Pancreas (tissue), 10 donors: ENCODE measurements at regions not wholly inside any gene's neighbourhood (a gene's known extent, or its start where the extent isn't known, plus 50 kb on each side); places are given as distances from the start of the nearest gene placed in this dataset.

Experiments
- ATAC-seq, 4 donors: fragments of 200-7000 bp; cut with Tn5 transposase; one replicate each; pipeline versions ENCODE4 v1.8.0 to v1.9.1; 2020; ENCODE audit warnings: mild to moderate bottlenecking in 4 of 4, moderate library complexity in 4 of 4
- DNase-seq, 6 donors: peaks; one replicate each; pipeline ENCODE4 v3.0.0-alpha.2; 2020
- FAIRE-seq: peaks from 2 replicates; lab custom pipeline; 2012; peaks lifted over from hg19 to GRCh38; lab: Jason Lieb, UNC
- H3K27ac ChIP-seq, 4 donors: fragments of 200-600 bp; sonication (generic); 1 replicate in 3 of 4; 2 replicates in 1 of 4; pipeline versions ENCODE4 v1.5.0 to v1.8.0; 2020
- H3K27me3 ChIP-seq, 4 donors: fragments of 200-600 bp; one replicate each; pipeline ENCODE4 v1.8.0; 2021
- H3K36me3 ChIP-seq, 3 donors: fragments of 200-600 bp; sonication (generic) in 1 of 3; one replicate each; pipeline versions ENCODE4 v1.5.0 to v1.8.0; 2020 to 2021
- H3K4me1 ChIP-seq, 3 donors: fragments of 200-600 bp; one replicate each; pipeline ENCODE4 v1.8.0; 2021
- H3K4me3 ChIP-seq, 4 donors: fragments of 200-600 bp; sonication (generic) in 2 of 4; one replicate each; pipeline versions ENCODE4 v1.5.0 to v1.8.0; 2020 to 2021
- H3K9me3 ChIP-seq, 4 donors: fragments of 200-600 bp; one replicate each; pipeline ENCODE4 v1.8.0; 2021
- WGBS, 2 donors: extraction: QIAGEN DNeasy Blood & Tissue Kit; methylation state at CpG; one replicate each; pipeline ENCODE4 v1.1.7; 2013; 5-methylcytosine and 5-hydroxymethylcytosine counted together
- intact Hi-C, 3 donors: fragments of 100-400 bp; cut with DNase I; formaldehyde crosslinking; loops; one replicate each; pipeline versions ENCODE4 v1.11.1 to v1.14.2; 2022
- TF ChIP-seq, protein P1 (sequence below), 4 donors: fragments of 200-600 bp; sonication (generic) in 3 of 4; IDR thresholded peaks; one replicate each; pipeline versions ENCODE4 v1.5.0 to v1.8.0; 2021; ENCODE audit warnings: antibody characterized with exemption in 4 of 4
- donor health status: healthy with polysubstance abuse.
- donor health status: DM: no; HTN: no; CAD: no; lungs with moderate emphysema.
- donor health status: DM: no; HTN: no; CAD: no.
- donor health status: control.
- donor health status: control.
- donor health status: Bipolar disorder and iron deficiency.
- donor health status: DM: yes; HTN: yes; CAD: no.
- donor health status: DM: no; HTN: no; CAD: no.
- donor health status: DM: no; HTN: no; CAD: no.
- donor health status: DM: yes; HTN: yes; CAD: no.

DNA sequence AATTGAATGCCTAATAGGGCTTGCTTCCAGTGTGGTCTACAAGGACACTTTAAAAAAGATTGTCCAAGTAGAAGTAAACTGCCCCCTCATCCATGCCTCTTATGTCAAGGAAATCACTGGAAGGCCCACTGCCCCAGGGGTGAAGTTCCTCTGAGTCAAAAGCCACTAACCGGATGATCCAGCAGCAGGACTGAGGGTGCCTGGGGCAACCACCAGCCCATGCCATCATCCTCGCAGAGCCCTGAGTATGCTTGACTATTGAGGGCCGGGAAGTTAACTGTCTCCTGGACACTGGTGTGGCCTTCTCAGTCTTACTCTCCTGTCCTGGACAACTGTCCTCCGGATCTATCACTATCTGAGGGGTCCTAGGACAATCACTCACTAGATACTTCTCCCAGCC is 411.5 kb downstream of the TENT5A start:
- ATAC-seq (no peak), FAIRE-seq (no peak)
- 69 to 78% methylated on average over 4 of the region's 4 CpGs for WGBS, 2 donors

DNA sequence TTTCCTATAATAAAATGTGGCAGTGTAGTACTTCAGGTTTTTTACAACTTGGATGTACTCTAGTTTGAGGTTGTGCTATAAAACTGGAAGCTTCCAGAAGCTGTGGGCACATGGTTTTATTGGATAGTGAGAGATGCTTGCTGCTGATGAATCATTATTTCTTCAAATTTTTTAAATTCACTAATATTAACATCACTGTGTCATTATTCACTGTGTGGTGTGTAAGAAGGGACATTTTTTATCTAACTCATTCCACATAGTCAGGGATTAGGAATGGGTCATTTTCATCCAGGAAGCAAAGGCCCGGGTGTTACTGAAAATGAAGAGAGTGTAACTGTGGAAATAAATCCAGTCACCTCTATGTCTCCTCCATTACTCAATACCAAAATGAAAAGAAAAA is 421.0 kb downstream of the TENT5A start:
- Histone ChIP-seq H3K27me3 (no peaks in the 10 kb centered on the region), H3K4me3 (no peak overlapping the region), H3K27ac (no peak overlapping the region), H3K4me1 (no peaks in the 10 kb centered on the region), H3K36me3 (no peaks in the 10 kb centered on the region), H3K9me3 (no peaks in the 10 kb centered on the region)
- ATAC-seq (no peak), FAIRE-seq (no peak), DNase-seq (no peak)
- 61 to 70% methylated on average over 1 of the region's 1 CpG for WGBS, 2 donors
- intact Hi-C loops, result no loop called here
- TF ChIP-seq, protein P1, sequence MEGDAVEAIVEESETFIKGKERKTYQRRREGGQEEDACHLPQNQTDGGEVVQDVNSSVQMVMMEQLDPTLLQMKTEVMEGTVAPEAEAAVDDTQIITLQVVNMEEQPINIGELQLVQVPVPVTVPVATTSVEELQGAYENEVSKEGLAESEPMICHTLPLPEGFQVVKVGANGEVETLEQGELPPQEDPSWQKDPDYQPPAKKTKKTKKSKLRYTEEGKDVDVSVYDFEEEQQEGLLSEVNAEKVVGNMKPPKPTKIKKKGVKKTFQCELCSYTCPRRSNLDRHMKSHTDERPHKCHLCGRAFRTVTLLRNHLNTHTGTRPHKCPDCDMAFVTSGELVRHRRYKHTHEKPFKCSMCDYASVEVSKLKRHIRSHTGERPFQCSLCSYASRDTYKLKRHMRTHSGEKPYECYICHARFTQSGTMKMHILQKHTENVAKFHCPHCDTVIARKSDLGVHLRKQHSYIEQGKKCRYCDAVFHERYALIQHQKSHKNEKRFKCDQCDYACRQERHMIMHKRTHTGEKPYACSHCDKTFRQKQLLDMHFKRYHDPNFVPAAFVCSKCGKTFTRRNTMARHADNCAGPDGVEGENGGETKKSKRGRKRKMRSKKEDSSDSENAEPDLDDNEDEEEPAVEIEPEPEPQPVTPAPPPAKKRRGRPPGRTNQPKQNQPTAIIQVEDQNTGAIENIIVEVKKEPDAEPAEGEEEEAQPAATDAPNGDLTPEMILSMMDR (IDR thresholded peaks at IDR 0.05), result no peak

More for the DNA sequence above, 411.5 kb downstream of the TENT5A start:
- Histone ChIP-seq H3K36me3 (no peaks in the 10 kb centered on the region), H3K9me3 (no peaks in the 10 kb centered on the region), H3K27ac (no peak overlapping the region), H3K4me3 (no peak overlapping the region), H3K27me3 (no peaks in the 10 kb centered on the region), H3K4me1 (no peaks in the 10 kb centered on the region)
- DNase-seq, result no peak
- intact Hi-C loops, result no loop called here
- TF ChIP-seq, protein P1 (IDR thresholded peaks at IDR 0.05), result no peak

DNA sequence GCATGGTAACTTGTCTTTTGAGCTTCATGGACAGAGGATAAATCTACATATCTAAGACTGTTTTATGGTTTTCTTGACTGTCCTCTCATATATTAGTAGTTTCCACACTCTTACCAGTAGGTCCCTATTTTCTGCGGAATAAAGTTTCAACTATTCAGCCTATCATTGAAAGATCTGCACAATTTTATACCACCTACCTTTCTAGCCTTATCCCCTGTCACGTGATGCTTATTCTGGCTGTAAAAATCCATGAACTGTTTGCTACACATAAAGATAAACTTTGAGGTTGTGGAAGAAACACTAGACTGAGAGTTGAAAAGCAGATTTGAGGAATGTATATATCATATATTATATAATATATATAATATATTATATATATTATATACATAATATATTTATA is 423.8 kb downstream of the TENT5A start:
- FAIRE-seq (no peak), DNase-seq (no peak), ATAC-seq (no peak)
- TF ChIP-seq, protein P1 (IDR thresholded peaks at IDR 0.05), result no peak
- H3K36me3 ChIP-seq, result no peaks in the 10 kb centered on the region
- H3K27ac ChIP-seq, result no peak overlapping the region
- no peak overlapping the region for H3K4me3 ChIP-seq
- H3K27me3 ChIP-seq, result no peaks in the 10 kb centered on the region
- no peaks in the 10 kb centered on the region for H3K4me1 ChIP-seq
- no peaks in the 10 kb centered on the region for H3K9me3 ChIP-seq
- intact Hi-C loops, result no loop called here
- 56 to 66% methylated on average over 2 of the region's 2 CpGs for WGBS, 2 donors

- TF ChIP-seq, protein P1 (IDR thresholded peaks at IDR 0.05), result no peak
- no peaks in the 10 kb centered on the region for H3K9me3 ChIP-seq
- DNase-seq (peak in 1 of 6 donors; percentile 17), ATAC-seq (peak in 2 of 4 donors; percentile 64 to 69), FAIRE-seq (no peak)
- intact Hi-C loops, result no loop called here
- H3K4me1 ChIP-seq, result no peaks in the 10 kb centered on the region
- no peak overlapping the region for H3K27ac ChIP-seq
- no peak overlapping the region for H3K4me3 ChIP-seq
- 50 to 58% methylated on average over 7 of the region's 7 CpGs for WGBS, 2 donors
- no peaks in the 10 kb centered on the region for H3K36me3 ChIP-seq
- H3K27me3 ChIP-seq, result no peaks in the 10 kb centered on the region
These were observed 425.5 kb downstream of the TENT5A start for GRCh38 chr6:81326881-81327561.

DNA sequence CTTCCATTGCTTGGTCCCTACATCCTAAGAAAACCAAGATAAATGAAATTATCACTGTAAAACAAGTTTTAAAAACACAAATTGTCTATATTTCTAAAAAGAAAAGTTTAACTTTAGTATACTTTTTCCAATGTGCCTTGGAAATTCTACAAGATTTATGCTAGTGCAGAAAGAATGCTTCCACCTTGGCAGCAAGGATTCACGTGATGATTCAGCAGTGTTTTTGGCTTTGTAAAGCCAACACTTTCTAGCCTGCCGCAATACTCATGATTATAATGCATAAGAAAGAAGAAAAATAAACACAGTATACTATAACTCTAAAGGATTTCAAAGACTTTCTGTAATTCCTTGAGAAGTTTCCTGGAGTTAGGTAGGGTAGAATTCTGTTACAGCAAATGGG is 442.7 kb downstream of the TENT5A start:
- H3K36me3 ChIP-seq, result no peaks in the 10 kb centered on the region
- no peak for DNase-seq
- 77 to 80% methylated on average over 2 of the region's 2 CpGs for WGBS, 2 donors
- no peak for ATAC-seq
- H3K4me1 ChIP-seq, result no peaks in the 10 kb centered on the region
- no peak for FAIRE-seq
- intact Hi-C loops, result no loop called here
- H3K27ac ChIP-seq, result no peak overlapping the region
- TF ChIP-seq, protein P1 (IDR thresholded peaks at IDR 0.05), result no peak
- peaks cover 0 to 4% (median 0%) of the 10 kb centered on the region in 4 donors for H3K27me3 ChIP-seq
- no peaks in the 10 kb centered on the region for H3K9me3 ChIP-seq
- H3K4me3 ChIP-seq, result no peak overlapping the region
